Activated CD4-positive, alpha-beta T cell treated with anti-CD3 and anti-CD28 coated beads for 4 hours (primary cell): ENCODE measurements at regions not wholly inside any gene's neighbourhood (a gene's known extent, or its start where the extent isn't known, plus 50 kb on each side); places are given as distances from the start of the nearest gene placed in this dataset.
A peak's percentile ranks its signal among the peaks of the same experiment; 100 is the strongest.
"Not testable (repeated sequence)": the region's sequence is repeated elsewhere in the genome, so short reads cannot be mapped to it uniquely, and the experiment has no call there.

ENCODE experiments used
- DNase-seq, 2 donors: peaks; one replicate each; pipeline ENCODE4 v3.0.0-alpha.2; 2020

DNA sequence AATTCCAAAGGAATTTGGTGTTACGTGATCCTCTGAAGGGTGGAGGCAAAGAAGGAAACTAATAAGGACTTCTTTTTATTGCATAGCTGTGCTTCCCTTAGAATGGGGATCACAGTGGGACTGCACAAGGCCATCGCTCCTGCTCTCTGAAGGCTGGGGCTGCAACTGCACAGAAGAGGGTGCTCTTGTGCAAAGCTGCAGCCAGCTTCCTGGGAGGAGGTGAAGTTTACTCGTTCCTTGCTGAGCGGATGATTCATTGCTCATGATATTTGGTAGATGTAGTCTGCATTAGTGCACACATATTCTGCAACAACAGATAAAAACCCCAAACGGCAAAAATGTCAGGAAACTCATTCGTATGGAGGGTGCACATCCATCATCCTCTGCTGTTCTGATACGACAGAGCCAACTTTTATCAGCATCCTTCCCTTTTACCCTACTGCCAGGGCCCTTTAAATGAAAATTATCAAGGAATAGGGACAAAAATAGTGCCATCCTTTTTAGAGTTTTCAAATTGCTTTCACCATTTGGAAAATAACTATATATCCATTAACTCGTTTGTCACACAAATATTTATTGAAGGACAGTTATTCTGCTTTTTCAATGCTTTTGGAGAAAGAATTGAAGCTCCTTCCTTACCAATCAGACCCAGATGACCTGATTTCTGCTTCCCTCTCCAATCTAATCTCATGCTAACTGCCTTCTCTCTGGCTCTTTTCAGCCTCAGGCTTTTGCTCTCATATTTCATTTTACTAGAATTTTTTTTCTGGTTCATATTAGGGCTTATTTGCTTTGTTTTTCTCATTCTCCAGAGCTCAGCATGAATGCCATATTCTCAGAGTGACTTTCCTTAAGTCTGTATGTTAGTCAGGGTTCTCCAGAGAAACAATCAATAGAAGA is 263.6 kb downstream of the DUSP10 start:
- DNase-seq = peak; percentile 45 to 56

DNA sequence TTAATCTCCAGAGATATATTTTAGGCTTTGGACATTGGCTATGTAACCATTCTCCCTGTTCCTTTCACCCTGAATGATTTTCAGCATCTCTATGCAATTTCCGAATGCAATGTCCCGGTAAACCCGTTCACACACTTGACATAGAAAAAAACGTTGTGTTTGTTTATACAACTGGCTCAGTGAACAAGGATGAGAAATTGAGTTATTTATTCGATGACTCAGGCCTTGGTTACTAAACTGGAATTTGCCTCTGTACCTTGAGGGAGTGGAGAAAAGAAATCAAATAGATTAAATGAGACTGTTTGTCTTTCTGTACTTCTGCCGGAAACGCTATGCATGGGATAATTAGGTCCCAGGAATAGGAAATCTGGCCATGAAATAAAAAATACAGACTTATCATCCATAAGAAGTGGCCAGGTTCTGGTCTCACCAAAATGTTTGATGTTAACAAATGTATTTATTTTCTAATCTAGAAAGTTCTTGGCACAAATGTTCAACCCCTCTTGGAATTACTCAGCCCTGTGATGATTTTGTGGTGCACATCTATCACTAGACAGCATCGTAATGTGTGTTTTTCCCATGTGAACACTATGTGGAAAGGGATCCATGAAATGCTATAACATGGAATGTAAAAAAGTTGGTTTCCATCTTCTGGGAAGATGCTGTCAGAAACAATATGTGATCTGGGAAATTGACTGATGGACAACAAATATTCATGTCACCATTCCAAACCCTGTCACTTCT is 253.9 kb downstream of the DUSP10 start:
- DNase-seq = no peak

DNA sequence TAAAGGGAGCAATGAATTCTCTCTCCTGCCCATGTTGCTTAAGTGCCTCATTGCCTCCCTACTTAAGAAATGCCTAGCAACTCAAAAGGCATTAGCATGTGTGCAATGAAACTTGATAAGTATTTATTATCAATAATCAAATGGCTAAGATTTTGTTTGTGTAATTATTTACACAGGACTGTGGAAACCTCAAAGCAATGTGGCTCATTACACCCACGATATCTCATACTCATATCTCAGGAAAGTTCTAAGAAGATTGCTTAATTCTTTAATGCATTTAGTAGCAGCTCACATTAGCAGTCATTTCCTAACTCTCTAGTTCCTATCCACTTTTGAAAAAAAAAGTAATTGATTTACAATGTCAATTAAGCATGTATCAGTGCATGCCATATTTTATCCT is 253.3 kb downstream of the DUSP10 start:
- no peak for DNase-seq

DNA sequence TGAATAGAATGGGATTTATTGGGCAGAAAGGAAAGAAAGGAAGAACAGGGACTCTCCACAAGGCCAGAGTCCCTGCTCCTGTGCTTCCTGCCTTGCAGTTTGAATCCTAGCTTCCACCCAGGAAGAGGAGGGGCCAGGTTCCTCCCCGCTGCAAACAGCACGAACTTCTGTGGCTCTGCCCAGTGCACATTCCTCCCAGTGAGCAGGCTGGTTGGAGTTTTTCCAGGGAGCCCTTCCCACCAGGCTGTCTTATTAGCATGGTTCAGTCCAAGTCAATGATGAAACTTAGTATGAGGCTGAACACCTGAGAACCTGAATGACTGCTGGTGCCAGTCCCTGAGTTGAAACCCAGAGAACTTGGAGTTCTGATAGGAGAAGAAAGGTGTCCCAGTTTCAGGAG is 247.2 kb downstream of the DUSP10 start:
- no peak for DNase-seq

DNA sequence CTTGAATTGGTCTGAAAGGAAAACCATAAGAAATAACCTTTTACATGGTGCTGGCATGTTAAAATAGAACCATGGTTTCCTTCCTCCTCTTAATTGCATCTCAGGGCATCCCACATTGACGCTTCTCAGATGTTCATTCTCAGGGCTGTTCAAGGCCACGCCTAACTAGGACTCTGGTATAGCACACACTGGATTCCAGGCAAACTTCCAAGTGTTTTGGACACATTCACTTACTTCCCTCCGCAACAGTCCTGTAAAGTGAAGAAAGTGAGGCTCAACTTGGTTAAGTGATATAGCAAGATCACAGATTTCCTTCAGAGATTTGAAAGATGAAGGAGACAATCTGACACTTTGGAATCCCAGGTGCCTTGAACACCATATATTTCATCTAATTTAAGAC is 244.8 kb downstream of the DUSP10 start:
- no peak for DNase-seq

DNA sequence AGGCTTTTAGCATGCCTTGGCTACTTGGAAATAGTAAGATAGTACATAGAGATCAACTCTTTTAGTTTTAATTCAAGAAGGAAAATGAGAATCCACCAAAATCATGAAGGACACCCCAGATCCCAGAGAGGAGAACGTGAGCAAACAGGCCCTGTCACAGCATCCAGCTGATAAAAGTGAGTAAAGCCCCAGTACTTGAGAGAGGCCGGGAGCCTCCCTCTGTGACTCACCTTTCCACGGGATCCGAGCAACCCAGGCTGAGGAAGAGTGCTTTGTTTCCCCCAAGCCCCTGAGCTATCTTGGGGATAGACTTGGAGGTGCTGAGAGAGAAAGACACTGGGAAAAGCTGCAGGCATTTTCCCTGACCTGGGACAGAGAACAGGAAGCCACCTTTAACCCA is 238.6 kb downstream of the DUSP10 start:
- DNase-seq = no peak

DNA sequence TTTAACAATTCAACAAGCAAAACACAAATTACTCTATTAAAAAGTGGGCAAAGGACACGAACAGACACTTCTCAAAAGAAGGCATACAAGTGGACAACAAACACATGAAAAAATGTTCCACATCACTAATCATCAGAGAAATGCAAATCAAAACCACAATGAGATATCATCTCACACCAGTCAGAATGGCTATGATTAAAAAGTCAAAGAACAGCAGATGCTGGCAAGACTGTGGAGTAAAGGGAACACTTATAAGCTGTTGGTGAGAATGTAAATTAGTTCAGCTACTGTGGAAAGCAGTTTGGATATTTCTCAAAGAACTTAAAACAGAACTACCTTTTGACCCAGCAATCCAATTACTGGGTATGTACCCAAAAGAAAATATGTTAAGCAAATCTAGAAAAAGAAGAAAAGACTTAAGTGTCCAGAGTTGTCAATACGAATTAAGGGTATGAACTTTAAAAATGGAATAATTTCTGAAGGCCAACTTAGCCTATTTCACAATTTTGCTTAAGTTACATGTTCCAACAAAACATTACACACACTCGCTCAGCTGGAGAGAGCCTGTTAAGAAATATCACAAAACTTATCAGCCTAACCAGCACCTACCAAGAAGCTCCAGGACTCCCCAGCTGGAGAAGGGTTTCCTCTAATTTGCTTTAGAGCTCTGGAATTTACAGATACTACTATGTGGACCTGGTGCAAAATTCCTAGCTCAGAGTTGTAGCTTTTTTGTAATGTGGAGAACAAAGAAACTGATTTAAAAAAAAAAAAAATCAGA is 232.1 kb downstream of the DUSP10 start:
- DNase-seq = no peak

DNA sequence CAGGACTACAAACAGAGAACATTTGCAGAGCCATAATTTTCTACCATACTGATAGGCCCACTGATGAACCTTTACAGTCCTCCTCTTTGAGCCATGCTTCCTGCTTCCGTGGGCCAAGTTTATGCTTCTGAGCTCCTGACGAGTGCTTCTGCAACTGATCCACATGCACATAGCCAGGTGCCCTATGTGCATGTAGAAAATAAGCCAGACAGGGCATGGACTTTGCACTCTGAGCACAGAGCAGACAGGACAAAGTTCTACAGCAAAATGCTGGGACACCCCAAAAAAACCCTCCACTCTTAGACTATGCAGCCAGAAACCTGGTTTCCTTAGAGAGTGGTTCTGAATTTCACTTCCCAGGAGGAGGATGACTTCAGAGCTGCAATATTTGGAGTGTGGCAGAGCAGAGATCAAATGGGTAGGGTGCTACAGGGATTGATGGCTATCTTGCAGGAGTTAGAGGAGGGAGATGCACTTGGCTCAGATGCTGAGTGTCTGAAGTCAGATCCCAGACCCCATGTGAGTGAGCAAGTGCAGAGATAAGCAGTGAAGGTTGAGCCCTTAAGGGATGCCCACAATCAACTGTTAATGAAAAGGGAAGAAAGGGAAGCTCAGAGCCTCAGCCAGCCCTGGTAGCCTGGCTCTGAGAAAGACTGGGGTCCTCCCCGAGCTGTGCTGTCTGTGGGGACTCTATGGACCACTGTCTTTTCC is 230.9 kb downstream of the DUSP10 start:
- DNase-seq = no peak

DNA sequence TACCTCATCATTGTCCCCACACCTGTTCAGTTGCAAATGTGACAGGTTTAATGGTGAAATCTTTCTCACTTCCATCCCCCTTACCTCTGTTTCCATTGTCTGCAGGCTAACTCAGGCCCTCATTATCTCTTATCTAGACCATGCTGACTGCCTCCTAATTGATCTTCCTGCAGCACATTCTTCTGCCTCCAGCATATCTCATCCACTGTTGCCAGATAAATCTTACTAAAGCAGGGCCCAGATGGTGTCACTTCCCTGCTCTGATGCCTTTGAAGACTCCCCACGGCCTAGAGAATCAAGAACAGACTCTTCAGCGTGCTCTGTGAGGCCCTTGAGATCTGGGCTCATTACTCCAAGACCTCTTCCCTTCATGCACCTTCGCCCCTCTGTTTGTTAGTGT is 230.1 kb downstream of the DUSP10 start:
- no peak for DNase-seq

DNA sequence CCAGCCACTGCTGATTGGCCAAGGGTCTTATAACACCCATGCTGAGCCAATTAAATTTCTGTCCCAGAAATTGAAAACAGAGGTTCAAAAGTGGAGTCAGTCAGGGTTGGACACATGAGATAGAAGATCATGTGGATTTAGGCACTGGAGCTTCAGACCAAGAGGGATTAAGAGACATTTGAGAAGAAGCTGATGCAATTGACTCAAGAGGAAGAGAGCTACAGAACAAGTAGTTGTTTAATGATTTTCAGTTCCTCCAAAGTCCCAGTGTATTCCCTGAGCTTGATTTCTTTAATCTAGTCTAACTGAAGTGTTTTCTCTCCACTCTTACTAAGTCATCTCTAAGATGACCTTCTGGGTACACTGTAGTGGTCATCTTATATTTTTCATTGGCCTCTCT is 227.1 kb downstream of the DUSP10 start:
- DNase-seq = no peak

DNA sequence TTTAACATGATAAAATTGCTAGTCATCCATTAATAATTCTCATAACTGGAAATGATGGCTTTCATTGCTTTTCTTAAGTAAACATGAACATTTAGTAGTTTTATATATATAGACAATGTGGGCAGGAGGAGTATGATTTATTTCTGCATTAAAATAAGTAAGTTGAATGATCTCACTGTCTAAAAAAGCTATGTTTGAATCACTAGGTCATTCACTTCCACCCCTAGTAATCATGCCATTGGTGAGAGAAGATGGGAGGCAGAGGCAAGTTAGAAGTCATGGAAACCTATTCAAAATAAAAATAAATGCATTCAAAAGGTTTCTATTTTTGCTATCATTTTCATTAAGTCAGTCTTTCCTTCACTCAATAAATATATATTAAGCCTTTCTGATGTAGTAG is 226.4 kb downstream of the DUSP10 start:
- no peak for DNase-seq

DNA sequence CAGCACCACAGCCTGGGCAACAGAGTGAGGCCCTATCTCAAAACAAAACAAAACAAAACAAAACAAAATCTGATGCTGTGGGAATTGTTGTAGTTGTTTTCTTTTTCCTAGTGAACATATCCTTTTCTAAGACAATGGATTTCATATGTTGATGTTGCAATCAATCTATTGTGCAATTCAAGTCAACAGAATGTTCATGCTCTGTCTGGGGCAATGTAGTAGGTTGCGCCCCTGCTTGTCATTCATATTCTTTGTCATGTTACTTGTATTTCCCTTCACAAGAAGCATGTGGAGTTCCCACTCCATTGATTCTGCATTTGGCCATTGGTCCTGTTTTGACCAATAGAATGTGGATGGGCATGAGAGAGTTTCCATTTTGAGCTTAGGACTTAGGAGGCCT is 223.9 kb downstream of the DUSP10 start:
- DNase-seq = no peak

DNA sequence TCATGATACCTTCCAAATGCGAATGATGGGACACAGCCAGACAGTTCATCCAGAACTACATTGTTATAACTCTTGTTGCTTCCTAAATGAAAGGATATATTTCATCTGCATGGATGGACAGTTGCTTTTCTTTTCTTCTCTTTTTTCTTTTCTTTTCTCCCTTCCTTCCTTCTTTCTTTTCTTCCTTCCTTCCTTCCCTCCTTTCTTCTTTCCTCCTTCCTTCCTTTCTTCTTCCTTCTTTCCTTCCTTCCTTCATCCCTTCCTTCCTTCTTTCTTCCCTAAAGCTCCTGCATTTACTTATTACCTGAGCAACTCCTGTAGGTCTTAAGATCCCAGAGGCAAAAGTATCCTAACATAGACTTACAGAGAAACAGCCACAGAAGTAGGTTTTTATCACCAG is 221.6 kb downstream of the DUSP10 start:
- no peak for DNase-seq

DNA sequence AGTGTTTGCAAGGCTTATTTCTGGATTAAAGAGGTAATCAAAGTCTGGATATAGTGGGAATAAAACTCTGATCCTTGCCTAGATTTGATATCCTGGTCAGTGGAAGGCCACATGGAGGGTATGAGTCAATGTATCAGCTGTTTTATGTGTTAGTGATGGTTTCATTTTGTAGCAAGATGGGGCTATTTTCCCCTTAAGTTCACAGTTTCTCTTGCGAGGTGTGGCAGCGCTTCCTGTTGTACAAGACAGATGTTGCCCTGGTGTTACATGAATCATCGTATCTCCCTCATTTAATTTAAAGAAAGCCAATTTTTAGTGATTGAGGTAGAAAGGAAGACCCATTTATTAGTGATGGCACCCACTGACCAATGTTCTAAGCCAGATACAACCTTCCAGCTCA is 220.2 kb downstream of the DUSP10 start:
- no peak for DNase-seq

DNA sequence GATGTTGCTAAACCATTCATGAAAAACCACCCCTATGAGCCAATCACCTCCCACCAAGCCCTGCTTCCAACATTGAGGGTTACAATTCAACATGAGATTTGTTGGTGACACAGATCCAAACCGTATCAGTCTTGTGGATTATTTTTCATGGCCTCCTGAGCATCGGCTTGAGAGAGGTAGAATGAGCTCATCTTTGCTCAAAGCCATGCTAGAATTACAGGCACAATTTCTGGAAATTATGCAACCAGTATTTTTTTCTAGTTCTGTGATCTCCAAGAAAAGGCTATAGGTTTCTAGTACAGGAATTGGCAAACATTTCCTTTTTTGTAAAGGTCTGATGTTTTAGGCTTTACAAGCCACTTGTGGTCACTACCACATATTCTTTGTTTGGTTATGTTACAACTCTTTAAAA is 219.4 kb downstream of the DUSP10 start:
- DNase-seq = no peak

DNA sequence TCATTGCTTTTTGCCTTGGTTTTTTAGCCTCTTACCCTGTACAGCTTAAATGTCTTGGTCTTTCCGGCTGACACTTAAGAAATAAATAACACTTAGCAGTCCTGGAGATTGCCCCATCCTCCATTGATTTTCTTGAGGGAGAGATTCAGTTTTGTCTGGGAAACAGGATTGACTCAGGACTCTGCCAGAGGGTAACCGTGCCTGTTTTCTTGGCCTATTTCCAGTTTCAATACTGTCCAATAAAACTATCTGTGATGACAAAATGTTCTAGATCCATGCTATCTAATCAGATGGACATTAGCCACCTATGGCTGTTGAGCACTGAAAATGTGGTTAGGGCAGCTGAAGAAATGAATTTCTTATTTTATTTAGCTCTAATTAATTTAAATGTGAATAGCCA is 216.1 kb downstream of the DUSP10 start:
- DNase-seq = no peak

DNA sequence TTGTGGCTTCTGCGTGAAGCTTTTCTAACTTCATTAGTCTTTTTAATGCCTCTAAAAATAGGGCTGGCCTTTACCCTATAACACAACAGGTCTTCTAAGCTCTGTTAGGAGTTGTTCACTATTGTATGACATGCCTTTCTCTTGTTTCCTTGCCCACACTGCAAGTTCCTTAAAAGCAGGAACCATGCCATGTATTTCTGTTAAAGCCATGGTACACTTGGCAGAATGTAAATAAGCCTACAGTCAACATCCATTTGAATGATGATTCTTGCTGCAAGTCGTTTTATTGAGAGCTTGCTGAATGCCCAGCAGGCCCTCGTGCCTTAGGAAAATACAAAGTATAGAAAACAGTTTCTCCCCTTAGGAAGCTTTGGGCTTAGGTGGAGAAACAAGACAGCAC is 214.6 kb downstream of the DUSP10 start:
- DNase-seq = no peak

DNA sequence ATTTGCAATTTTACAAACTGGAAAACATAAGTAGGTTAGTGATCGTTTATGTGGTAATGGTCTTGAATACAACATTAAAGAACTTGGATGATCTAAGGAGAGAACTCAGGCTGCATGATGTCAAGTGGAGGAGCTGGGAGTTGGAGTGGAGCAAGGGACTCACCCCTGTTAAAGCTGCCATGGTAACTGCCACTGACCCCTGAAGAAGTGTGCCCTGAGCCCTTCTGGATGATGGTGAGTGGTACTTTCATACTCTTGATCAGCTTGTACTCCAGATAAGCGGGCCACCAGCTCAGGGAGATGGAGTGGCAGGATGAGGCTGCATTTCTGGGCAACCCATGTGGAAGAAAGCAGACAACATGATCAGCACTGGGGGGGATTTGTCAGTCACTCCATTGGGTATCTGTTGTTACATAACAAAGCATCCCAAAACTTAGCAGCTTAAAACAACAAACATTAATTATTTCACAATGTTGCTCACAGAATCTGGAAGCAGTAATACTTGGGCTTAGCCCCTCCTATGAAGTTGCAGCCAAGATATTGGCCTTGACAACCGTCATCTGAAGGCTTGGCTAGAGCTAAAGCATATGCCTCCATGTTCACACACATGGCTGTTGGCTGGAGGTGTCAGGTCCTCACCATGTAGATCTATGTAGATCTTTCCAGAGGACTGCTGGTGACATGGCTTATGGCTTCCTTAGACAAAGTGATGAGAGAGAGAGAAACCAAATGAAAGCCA is 213.8 kb downstream of the DUSP10 start:
- no peak for DNase-seq

DNA sequence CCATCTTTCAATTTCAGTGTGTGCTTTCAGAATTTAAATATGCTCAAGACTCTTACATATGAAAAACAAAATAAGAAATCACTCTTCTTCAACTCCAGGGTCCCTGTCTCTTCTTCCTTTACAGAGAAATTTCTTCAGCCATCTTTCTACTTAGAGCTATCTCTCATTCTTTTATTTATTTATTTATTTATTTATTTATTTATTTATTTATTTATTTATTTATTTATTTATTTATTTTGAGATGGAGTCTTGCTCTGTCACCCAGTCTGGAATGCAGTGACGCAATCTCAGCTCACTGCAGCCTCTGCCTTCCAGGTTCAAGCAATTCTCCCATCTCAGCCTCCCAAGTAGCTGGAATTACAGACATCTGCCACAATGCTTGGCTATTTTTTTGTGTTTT is 211.7 kb downstream of the DUSP10 start:
- DNase-seq = not testable (repeated sequence)

DNA sequence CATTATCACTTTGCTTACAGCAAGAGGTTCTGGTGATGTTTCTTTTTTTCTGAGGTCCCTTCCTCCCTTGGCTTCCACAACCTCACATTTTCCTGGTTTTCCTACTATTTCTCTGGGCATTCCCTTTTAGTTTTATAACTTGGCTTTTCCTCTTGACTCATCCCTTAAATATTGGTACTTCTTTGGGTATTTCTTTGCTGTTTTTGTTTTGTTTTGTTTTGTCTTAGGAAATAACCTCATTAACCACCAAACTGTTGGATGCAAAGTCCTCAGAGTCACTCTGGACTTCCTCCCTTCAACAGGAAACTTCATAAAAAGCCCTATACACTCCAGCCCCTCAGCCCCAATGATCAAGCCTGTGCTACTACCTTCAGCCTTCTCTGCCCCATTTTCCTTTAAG is 211.1 kb downstream of the DUSP10 start:
- DNase-seq = no peak

DNA sequence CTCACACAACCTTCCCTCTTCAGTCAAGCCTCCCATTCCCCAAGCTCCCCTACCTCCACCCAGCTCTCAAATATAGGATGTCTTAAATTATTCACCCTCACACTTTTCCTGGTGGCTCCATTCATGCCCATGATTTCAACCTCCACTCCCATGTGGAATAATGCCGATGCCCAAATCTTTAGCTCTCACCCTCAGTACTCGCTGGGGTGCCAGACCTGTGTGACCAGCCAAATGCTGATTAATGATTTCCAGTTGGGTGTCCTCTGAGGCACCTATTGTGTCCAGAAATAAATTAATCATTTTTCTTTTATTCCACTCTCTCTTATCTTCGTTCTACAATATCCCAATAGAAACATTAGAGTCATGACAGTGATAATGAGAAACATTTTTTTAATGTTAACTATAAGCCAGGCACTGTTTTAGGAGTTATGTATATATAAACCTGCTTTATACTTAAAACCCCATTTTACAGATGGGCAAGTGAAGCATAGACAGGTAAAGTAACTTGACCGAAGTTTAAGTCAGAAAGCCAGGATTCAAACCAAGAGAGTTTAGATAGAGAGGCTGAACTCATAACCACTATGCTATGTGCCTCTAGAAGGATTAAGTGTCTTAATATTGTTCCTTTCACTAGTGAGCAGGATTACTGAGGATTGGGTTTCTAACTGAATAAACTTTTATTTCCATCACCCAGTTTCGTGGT is 209.7 kb downstream of the DUSP10 start:
- DNase-seq = no peak

DNA sequence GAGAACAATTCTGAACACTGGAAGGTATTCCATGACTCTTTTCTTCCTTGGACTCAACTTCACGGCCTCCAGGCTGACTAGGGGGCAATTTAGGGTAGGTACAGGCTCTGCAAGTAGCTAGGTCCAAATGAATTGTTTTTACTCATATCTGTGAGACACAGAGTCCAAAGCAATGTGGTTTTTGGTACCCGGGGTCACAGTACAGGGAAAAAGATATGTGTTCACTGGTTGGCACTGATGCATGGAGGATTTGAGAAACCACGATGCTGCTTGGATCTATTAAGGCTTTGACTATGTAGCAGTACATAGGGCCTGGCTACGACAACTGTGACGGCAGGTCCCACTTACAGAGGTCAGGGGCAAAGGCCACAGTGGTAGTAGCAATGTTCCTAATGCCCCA is 200.6 kb downstream of the DUSP10 start:
- no peak for DNase-seq
